ENCODE measurements at regions not wholly inside any gene's neighbourhood (a gene's known extent, or its start where the extent isn't known, plus 50 kb on each side); places are given as distances from the start of the nearest gene placed in this dataset.
A peak's percentile ranks its signal among the peaks of the same experiment; 100 is the strongest.
"Not testable (repeated sequence)": the region's sequence is repeated elsewhere in the genome, so short reads cannot be mapped to it uniquely, and the experiment has no call there.

GRCh38 chr1:121097867-121098215 is 86.3 kb downstream of the FAM72B start:
- DNase-seq, result peak in 3 of 56 donors; percentile 12 to 27 (median 16)

- not testable (repeated sequence) for DNase-seq
Observed at GRCh38 chr1:121109025-121109424, 75.1 kb downstream of the FAM72B start.

- DNase-seq, result peak in 10 of 56 donors; percentile 0 to 16 (median 4)
Observed at GRCh38 chr1:121116522-121117297, 67.4 kb downstream of the FAM72B start.

GRCh38 chr1:121117298-121117611 is 66.9 kb downstream of the FAM72B start:
- DNase-seq, result peak in 1 of 56 donors; percentile 4

GRCh38 chr1:121117622-121118479 is 66.3 kb downstream of the FAM72B start:
- peak in 14 of 56 donors; percentile 0 to 50 (median 20) for DNase-seq
